Panc1 (cell line): ENCODE measurements at regions not wholly inside any gene's neighbourhood (a gene's known extent, or its start where the extent isn't known, plus 50 kb on each side); places are given as distances from the start of the nearest gene placed in this dataset.

Experiments used
- ATAC-seq: fragments of 200-7000 bp; cut with Tn5 transposase; 2 replicates; pipeline ENCODE4 v1.9.1; 2020; ENCODE audit warnings: mild to moderate bottlenecking, moderate library complexity
- BruUV-seq: library from RNA; stranded (reverse); fragments of 400-500 nt; replicated peaks from 2 replicates; lab custom pipeline; 2021; lab: Mats Ljungman, UMichigan
- CTCF ChIA-PET: fragments of 300-600 bp; sonication (Branson Sonifier 250); formaldehyde crosslinking; loops from one replicate; lab custom pipeline; 2022; ENCODE audit warnings: antibody characterized with exemption; lab: Charles Lee
- POLR2A ChIA-PET: fragments of 300-600 bp; sonication (Branson Sonifier 250); formaldehyde crosslinking; loops from one replicate; lab custom pipeline; 2022; ENCODE audit warnings: antibody characterized with exemption; lab: Charles Lee
- DNase-seq: peaks from one replicate; pipeline ENCODE4 v3.0.0-alpha.2; 2010; ENCODE audit warnings: low read depth, low spot score
- H3K27ac ChIP-seq: 2 replicates; pipeline ENCODE4 v1.5.1; 2011; ENCODE audit warnings: mild to moderate bottlenecking, low read length, inconsistent platforms
- H3K27me3 ChIP-seq: fragments of 200-500 bp; sonication (Bioruptor generic); 2 replicates; pipeline ENCODE4 v1.6.0; 2014; ENCODE audit warnings: low read length, inconsistent platforms; ENCODE audit not compliant: control insufficient read depth, insufficient read depth
- H3K36me3 ChIP-seq: fragments of 200-500 bp; sonication (Bioruptor generic); 2 replicates; pipeline ENCODE4 v1.5.1; 2014; ENCODE audit warnings: inconsistent platforms, mild to moderate bottlenecking, low read length, moderate library complexity; ENCODE audit not compliant: control insufficient read depth, insufficient read depth
- H3K4me1 ChIP-seq: 2 replicates; pipeline ENCODE4 v1.5.1; 2011; ENCODE audit warnings: inconsistent platforms, mild to moderate bottlenecking, low read length, moderate library complexity; ENCODE audit not compliant: control insufficient read depth, insufficient read depth
- H3K4me3 ChIP-seq, 2 experiments: 2 replicates each; pipeline ENCODE4 v1.5.1; 2011 to 2012; ENCODE audit warnings: low read depth in 2 of 2, low read length in 2 of 2, mild to moderate bottlenecking in 2 of 2, inconsistent platforms in 1 of 2, moderate library complexity in 1 of 2
- H3K9me3 ChIP-seq: fragments of 200-500 bp; sonication (Bioruptor generic); 2 replicates; pipeline ENCODE4 v1.5.1; 2014; ENCODE audit warnings: low read depth, mild to moderate bottlenecking, inconsistent platforms, low read length, moderate library complexity; ENCODE audit not compliant: control insufficient read depth, insufficient read depth
- POLR2AphosphoS5 ChIP-seq: IDR thresholded peaks from 2 replicates; pipeline ENCODE4 v1.6.1; 2012; ENCODE audit warnings: mild to moderate bottlenecking, low read depth, low read length, moderate library complexity
- SIN3A ChIP-seq: IDR thresholded peaks from 2 replicates; pipeline ENCODE4 v1.6.1; 2012; ENCODE audit warnings: low read depth, mild to moderate bottlenecking, low read length, moderate library complexity, borderline replicate concordance; ENCODE audit not compliant: insufficient read depth
- TCF7L2 ChIP-seq: IDR thresholded peaks from 2 replicates; pipeline ENCODE4 v1.6.1; 2011; ENCODE audit warnings: mild to moderate bottlenecking, low read depth, low read length, inconsistent platforms
- in situ Hi-C: cut with HindIII; loops from 2 replicates; pipeline ENCODE4 v1.10.0; 2016; ENCODE audit warnings: low sequenced_read_pairs, low pct_unique_long_range_greater_than_20kb
- intact Hi-C: fragments of 100-400 bp; cut with micrococcal nuclease; formaldehyde crosslinking; loops from one replicate; pipeline ENCODE4 v1.10.0; 2022; ENCODE audit not compliant: unreplicated experiment
- TF ChIP-seq, protein P1 (sequence below): fragments of 450-650 bp; IDR thresholded peaks from 2 replicates; pipeline ENCODE4 v1.5.1; 2017; ENCODE audit warnings: mild to moderate bottlenecking
- TF ChIP-seq, protein P2 (sequence below), 2 experiments: IDR thresholded peaks; 2 replicates each; pipeline ENCODE4 v1.6.1; 2011 to 2012; ENCODE audit warnings: low read depth in 2 of 2, control low read depth in 1 of 2, low read length in 1 of 2, mild to moderate bottlenecking in 1 of 2, moderate library complexity in 1 of 2; ENCODE audit not compliant: insufficient read depth in 1 of 2

DNA sequence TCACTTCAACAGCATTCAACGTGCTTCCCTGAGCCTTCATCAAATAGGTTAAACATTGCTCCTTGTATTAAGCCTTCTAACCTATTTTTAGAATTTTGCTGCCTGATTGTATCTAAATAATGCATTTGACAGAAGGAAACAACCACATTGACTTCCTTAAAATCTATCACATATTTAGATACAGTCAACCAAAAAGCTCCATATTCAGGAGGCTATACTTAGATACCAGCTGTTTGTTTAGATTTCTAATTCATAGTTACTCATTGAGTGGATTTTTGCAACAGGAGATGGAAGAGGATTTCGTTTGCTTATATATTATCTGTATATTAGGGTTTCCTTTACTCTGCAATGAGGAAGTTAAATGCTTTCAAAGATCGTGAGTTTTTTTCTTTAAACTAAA lies 241.1 kb upstream of the PPP1R2C start:
- CTCF ChIA-PET = no interaction called here
- no peaks in the 10 kb centered on the region for H3K27me3 ChIP-seq

GRCh38 chrX:43025806-43026315 lies 247.9 kb upstream of the PPP1R2C start:
- TF ChIP-seq, protein P1, sequence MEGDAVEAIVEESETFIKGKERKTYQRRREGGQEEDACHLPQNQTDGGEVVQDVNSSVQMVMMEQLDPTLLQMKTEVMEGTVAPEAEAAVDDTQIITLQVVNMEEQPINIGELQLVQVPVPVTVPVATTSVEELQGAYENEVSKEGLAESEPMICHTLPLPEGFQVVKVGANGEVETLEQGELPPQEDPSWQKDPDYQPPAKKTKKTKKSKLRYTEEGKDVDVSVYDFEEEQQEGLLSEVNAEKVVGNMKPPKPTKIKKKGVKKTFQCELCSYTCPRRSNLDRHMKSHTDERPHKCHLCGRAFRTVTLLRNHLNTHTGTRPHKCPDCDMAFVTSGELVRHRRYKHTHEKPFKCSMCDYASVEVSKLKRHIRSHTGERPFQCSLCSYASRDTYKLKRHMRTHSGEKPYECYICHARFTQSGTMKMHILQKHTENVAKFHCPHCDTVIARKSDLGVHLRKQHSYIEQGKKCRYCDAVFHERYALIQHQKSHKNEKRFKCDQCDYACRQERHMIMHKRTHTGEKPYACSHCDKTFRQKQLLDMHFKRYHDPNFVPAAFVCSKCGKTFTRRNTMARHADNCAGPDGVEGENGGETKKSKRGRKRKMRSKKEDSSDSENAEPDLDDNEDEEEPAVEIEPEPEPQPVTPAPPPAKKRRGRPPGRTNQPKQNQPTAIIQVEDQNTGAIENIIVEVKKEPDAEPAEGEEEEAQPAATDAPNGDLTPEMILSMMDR = no peak
- TF ChIP-seq, protein P2, sequence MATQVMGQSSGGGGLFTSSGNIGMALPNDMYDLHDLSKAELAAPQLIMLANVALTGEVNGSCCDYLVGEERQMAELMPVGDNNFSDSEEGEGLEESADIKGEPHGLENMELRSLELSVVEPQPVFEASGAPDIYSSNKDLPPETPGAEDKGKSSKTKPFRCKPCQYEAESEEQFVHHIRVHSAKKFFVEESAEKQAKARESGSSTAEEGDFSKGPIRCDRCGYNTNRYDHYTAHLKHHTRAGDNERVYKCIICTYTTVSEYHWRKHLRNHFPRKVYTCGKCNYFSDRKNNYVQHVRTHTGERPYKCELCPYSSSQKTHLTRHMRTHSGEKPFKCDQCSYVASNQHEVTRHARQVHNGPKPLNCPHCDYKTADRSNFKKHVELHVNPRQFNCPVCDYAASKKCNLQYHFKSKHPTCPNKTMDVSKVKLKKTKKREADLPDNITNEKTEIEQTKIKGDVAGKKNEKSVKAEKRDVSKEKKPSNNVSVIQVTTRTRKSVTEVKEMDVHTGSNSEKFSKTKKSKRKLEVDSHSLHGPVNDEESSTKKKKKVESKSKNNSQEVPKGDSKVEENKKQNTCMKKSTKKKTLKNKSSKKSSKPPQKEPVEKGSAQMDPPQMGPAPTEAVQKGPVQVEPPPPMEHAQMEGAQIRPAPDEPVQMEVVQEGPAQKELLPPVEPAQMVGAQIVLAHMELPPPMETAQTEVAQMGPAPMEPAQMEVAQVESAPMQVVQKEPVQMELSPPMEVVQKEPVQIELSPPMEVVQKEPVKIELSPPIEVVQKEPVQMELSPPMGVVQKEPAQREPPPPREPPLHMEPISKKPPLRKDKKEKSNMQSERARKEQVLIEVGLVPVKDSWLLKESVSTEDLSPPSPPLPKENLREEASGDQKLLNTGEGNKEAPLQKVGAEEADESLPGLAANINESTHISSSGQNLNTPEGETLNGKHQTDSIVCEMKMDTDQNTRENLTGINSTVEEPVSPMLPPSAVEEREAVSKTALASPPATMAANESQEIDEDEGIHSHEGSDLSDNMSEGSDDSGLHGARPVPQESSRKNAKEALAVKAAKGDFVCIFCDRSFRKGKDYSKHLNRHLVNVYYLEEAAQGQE (IDR thresholded peaks at IDR 0.05; ENCODE audit: insufficient read depth in 1 of 2, low read depth in 2 of 2, low read length in 1 of 2) = no peak
- TF ChIP-seq POLR2AphosphoS5 (no peak), SIN3A (no peak), TCF7L2 (no peak)
- no peaks in the 10 kb centered on the region for H3K36me3 ChIP-seq
- DNase-seq (no peak), ATAC-seq (no peak)
- H3K27ac ChIP-seq = no peak overlapping the region
- no peaks in the 10 kb centered on the region for H3K4me1 ChIP-seq
- H3K9me3 ChIP-seq = no peaks in the 10 kb centered on the region
- intact Hi-C loops = no loop called here
- POLR2A ChIA-PET = no interaction called here
- no peaks in the 10 kb centered on the region for H3K27me3 ChIP-seq
- no TSS peak for BruUV-seq
- in situ Hi-C loops = no loop called here
- CTCF ChIA-PET = no interaction called here
- H3K4me3 ChIP-seq = no peak overlapping the region

More for the DNA sequence above, 241.1 kb upstream of the PPP1R2C start:
- POLR2A ChIA-PET = no interaction called here
- Histone ChIP-seq H3K27ac (no peak overlapping the region), H3K4me1 (no peaks in the 10 kb centered on the region), H3K36me3 (no peaks in the 10 kb centered on the region), H3K9me3 (no peaks in the 10 kb centered on the region), H3K4me3 (no peak overlapping the region)
- in situ Hi-C loops (no loop called here), intact Hi-C loops (no loop called here)
- no peak for TF ChIP-seq POLR2AphosphoS5
- TF ChIP-seq SIN3A = no peak
- TF ChIP-seq, protein P2 (IDR thresholded peaks at IDR 0.05; ENCODE audit: insufficient read depth in 1 of 2, low read depth in 2 of 2, low read length in 1 of 2) = no peak
- TF ChIP-seq TCF7L2 = no peak
- TF ChIP-seq, protein P1 = no peak
- no TSS peak for BruUV-seq
- no peak for DNase-seq
- ATAC-seq = no peak
